EL (cell line): ENCODE measurements at regions not wholly inside any gene's neighbourhood (a gene's known extent, or its start where the extent isn't known, plus 50 kb on each side); places are given as distances from the start of the nearest gene placed in this dataset.

Source experiments
- DNase-seq: peaks from one replicate; pipeline ENCODE4 v3.0.0-alpha.2; 2016

DNA sequence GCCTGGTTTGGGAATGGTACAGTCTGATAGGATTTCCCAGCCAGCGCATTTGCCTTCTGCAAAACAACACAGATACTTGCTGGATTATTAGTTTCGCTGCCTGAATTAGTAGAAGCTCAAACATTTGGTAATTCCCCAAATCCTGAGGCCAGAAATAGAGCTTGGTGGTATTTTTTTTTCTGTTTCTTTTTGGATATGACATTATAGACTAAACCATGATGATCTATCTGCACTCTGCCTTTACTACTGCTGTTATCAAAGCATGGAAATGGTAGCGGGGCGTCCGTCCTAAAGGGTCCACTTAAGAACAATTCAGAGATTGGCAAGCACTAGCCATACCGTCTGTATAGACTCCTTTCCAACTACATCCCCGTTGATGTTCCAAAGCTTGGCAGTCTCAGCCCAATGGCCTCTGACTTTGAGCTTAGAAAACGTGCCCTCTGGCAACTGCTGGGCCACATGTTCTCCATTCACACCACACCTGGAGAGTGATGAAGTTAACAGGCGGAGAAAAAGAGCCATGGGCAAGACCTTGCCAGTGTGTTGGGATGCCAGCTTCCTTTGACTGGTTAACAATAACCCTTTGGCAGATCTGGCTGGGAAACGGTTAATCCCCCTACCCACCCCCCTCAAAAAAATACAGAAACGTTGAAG lies 241.0 kb upstream of the NR2F2 start:
- no peak for DNase-seq

DNA sequence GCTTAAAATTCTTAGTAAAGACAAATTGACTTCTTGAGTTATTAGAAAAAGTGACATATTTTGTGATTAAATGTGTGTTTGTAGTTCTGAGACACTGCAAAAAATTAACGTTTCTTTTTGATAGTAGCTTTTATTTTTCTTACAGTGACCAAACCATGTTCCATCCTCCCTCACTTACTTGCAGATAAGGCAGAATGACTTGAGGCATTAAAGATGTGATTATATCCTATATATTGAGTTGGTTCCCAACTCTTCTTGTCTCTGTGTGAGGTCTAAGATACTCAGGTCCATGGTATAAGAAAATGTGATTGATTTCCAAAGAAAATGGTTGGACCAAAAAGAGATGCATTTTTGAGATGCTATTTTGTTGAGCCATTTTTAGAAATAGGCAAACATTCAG lies 238.3 kb upstream of the NR2F2 start:
- no peak for DNase-seq

DNA sequence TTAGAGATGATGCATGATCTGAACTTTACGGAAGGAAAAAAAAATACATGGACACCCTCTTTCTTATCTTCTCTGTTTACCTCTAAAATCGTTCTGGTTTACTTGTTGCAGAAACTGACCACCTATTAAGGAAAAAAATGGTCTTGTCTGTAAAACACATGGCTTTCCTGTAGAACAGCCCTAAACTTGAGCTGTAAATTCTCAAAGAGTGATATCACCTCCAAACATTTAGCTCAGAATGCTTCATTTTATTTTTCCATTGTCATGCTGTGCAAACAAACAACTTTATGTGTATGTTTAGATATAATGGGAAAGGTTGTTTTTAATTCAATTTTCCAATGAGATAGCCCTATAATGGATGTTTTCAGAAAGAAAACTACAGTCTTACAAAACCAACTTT lies 237.4 kb upstream of the NR2F2 start:
- peak; percentile 16 for DNase-seq

DNA sequence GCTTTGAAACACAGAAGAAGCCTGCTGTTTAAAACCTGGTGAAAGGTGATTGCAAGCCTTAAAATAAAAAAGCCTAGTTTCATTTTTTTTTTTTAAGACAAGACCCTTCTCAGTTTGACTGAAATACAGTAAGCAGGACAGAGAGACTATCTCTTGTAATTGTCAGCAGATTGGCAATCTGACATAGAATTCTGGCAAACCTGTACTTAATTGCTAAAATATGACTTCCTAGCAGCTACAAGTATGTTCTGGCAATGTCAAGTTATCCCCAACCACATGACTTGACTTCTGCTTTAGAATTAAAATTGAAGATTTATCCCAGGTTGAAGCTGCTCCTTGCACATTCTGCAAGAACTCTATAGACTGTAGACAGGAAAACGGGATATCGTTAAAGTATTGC lies 232.8 kb upstream of the NR2F2 start:
- DNase-seq: no peak

DNA sequence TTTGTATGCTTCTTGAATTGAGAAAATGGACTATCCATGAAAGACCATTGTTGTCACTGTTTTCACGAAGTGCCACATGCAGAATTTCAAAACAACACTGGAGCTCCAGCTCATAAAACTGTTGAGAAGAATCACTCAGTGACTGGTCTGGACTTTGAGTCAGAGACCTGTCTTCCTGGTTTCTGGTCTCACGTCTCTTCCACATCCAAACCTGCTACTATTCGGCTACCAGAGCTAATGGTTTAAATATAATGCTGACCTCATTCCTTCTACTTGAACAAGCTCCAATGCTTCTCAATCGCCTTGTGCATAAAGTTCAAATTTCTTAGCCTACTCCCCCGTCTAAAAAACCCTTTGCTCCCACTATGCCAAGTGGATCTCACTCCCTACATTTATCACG lies 227.9 kb upstream of the NR2F2 start:
- no peak for DNase-seq

DNA sequence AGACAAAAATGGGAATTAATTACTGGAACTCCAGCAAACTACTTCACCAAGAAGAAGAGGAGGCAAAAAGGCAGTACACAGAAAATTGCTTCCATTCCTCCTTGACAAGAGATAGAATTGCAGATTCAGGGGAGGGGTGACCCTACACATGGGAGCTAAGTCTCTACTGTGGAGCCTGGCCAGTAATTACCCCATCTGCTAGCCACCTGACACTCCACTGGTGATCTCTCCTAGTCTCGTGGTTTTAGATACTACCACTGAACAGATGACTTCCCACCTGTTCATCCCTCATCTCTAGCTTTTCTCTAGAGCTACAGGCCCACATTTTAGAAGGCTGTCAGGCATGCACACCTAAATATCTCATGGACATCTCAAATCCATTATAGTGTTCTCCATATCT lies 224.3 kb upstream of the NR2F2 start:
- DNase-seq: no peak

DNA sequence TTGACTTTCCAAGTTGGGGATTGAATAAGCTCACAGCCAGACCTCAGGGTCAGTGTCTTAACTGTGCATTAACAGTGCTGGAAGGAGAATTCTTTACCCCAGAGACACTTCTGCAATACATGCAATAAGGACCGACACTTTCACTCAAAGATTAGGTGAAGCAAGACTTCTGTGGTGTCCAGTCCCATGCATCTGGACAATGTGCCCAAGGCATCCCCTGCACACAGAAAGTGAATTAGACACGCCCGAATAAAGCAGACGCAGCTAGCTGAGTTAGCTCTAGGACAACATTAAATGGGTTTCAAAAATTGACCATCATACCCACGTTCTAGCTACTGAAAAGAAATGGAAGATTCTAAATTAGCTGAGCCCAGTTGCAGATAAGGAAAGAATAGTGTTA lies 223.9 kb upstream of the NR2F2 start:
- no peak for DNase-seq

DNA sequence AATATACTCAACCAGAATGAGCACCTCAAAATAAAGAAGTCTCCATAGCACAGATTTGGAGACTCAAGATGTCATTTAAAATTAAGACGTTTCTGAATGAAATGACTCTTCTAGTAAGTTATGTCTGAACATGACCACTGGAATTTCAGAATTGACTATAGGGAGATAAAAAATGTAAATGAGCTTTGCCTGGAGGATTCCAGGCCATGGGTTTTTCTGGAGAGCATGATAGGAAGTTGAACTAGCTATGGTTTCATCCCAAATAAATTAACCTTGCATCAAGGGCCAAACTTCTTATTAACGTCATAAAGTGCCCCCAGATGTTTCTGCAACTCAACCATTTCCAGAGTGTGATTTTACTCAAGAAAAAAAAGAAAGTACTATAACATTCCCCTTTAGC lies 222.6 kb upstream of the NR2F2 start:
- peak; percentile 58 for DNase-seq

DNA sequence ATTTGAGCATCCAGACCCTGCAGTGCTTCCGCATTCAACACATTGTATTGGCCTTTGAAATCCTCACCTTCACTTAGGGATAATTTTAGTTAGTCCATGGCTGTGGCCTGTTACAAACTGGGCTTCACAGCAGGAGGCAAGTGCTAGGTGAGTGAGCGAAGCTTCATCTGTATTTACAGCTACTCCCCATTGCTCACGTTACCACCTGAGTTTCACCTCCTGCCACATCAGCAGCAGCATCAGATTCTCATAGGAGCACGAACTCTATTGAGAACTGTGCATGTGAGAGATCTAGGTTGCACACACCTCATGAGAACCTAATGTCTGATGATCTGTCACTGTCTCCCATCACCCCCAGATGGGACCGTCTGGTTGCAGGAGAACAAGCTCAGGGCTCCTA lies 222.1 kb upstream of the NR2F2 start:
- no peak for DNase-seq

DNA sequence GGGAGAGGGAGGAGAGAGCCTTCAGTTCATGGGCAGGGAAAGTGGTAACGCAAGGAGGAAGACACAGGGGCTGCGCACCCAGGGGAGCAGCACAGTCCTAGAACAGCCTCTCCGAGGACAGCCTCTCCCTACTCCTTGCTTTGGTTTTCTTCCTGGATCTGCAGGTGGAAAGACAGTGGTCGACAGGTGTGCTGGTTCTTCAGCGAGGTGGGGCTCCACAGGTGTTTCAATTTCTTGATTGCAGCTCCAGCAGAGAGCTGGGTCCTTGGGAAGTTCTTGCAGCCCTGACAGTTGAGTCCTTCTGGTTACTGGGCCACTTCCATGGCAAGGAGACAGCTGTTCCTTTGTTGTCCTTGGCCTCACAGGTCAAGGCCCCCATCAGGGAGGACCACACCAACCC lies 220.7 kb upstream of the NR2F2 start:
- no peak for DNase-seq

DNA sequence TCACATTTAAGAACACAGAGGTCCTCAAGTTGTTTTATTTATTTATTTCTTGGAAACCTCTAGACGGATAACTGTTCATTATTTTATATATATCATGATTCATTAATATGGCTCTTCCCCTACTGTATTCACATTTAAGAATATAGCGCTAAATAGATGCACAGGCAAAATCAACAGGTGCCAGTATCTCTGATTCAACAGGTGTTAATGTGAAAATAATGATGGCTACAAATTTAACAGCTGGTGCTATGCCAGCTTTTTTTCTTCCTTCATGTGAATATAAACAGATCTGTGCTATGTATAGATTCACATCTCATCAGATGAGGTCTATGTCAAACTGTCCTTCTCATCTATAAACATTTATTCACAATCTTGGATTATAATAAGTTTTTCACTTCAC lies 218.5 kb upstream of the NR2F2 start:
- no peak for DNase-seq

DNA sequence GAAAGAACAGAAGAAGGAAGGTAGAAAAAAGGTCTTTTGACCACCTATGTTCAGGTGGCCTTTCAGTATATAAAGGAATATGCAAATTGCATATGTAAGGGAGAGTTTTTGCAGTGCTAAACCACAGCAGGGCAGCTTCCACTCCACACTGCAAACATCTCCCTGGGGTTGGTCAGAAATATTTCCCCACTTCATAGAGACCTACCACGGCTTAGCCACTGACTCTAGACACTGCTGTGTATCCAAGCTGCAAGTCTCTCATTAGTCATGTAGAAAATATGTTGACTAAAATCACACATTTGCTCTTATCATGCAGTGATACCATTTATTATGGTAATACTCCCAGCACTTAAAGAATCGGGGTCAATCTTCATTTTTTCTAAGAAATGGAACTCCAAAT lies 214.9 kb upstream of the NR2F2 start:
- DNase-seq: peak; percentile 81

DNA sequence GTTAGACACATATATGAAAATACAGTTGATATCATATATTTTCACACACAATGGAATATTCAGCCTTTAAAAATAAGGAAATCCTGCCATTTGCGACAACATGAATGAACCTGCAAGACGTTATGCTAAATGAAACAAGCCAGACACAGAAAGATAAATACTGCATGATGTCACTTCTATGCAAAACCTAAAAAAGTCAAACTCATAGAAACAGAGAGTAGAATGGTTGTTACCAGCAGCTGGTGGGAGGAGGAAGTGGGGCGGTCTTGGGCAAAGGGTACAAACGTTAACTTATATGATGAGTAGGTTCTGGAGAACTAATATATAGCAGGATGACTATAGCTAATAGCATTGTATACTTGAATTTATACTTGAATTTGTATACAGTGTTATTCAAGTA lies 213.2 kb upstream of the NR2F2 start:
- no peak for DNase-seq

DNA sequence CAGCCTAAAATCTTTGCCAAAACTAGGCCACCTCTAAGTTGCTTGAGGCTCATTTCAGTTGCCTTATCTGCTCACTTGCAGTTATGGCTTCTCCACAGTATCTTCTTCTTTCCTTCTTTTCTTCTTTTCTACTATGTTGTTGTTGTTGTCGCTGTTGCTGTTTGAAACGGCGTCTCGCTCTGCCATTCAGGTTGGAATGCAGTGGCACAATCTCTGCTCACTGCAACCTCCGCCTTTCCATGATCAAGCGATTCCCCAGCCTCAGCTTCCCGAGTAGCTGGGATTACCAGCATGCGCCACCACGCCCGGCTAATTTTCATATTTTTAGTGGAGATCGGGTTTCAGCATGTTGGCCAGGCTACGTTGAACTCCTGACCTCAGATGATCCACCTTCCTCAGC lies 210.8 kb upstream of the NR2F2 start:
- DNase-seq: no peak

DNA sequence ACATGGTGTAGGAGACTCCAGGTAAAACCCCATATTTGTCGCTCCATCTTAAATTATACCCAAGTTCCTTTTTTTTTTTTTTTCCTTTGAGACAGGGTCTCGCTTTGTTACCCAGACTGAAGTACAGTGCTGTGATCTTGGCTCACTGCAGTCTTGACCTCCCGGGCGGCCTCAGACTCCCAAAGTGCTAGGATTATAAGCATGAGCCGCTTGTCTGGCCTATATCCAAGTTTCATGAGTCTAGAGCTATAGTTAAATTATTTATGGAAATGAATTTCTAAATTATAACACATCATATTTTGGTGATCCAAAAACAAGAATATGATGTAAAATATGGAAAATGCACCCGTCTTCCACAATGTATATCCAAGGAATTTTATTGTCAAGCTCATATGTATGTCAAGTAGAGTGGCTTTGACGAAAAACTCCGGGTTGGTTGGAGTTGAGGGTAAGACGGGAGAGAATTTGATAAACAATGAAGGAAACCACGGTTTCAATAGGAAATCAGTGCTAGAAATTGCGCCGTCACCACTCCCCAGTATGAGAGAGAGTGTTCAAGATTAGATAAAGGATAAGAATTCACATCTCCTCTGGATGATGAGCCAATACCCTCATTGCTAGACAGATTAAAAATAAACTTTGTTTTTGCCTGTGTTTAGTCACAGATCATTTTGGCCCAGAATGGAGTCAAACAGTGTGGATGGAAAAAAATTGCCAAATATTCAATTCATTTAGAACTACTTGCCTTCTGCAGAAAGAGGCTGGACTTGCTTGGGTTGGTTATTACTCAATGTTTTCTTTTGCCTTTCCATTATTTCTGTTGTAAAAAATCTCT lies 209.2 kb upstream of the NR2F2 start:
- DNase-seq: peak; percentile 8

DNA sequence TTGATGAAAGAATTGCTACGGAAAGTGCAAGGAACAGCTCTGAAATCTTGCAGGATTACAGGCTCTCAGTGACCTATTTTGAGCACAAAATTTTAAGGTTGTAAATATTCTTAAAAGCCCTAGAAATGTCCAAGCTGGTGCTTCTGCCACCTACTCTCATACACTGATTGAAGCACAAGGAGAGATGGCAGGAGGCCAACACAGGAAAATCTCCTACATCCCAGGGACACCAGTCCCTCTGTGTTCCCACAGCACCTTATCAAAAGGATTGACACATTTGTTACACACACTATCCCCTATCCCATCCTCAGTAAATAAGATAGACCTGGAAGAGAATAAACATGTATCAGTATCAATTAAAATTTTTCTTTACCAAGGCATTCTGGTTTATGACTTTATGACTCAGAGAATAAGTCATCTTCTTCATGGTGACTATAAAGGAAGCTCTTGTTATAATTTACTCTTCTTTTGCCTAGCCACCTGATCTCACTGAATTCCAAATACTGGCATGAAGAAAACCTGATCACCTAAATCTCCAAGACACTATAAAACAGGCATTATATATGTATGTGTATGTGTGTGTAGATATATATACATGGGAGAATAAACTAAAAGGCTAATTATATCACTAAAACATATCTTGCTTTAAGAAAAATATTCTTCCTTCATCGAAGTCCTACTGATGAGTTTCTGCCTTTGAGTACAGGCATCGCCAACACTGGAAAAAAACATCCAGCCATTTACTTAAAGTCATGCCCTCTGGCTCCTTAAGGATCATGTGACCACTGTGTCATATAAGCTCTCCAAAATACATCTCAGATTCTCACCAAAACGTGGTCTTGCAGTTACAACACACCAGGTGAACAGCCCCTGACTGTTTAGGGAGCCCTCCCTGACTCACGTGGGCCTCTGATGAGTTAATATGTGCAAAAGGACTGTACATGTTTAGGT lies 208.1 kb upstream of the NR2F2 start:
- peak; percentile 50 for DNase-seq

DNA sequence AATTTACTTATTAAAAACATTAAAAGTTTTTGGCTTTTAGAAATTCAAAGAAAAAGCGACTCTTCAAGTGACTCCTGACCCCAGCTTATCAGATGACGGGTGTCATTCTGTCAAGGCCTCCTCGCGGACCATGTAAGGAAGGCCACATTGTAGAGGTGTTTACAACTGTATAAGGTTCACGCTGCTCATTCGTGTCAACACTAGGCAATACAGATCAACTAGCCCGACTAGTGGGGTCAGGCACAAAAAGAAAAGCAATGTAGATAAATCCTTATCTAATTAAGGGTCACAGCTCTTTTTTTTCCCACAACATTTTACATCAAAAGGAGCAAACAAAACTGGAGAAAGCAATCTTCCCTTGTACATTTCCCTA lies 207.5 kb upstream of the NR2F2 start:
- no peak for DNase-seq

DNA sequence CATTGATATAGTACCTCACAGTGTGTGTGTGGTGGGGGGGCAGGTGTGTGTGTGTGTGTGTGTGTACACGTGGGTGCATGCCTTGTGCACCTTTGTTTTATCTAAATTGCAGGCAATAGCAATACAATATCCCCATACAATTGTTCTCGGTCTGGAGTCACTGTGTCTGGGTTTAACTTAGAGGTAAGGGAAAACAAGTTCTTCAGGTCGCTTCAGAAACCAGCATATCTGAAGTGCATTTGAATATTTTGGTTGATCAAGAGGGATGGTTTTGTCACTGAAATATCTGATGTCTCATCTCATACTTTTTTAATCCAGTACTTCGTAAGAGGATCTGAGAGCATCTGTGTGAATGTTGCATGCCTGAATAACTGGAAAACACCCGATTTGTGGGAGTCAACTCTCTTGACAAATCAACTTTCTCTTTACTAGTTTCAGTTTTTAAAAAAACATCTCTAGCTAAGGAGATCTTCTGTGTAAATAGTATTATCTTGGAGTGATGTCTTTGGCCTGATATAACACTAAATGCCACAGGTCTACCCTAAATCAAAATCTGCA lies 206.8 kb upstream of the NR2F2 start:
- DNase-seq: no peak

DNA sequence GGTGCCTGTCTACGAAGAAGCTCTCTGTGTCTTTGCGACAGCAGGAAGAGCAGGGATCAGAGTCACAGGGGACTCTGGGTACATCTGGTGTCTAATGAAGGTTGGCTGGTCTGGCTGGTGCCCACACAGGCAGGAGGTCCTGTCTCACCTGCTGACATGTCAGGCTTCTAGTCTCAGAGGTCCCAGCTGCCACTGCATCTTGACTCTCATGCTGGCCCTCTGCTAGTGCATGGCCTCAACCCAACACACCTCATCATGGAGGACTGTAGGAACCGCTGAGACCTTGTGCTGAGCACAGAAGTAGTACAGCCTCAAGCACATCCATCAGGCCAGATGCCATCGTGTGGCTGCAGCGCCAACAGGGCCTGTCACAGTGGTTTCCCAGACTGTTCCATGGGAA lies 206.1 kb upstream of the NR2F2 start:
- DNase-seq: no peak

DNA sequence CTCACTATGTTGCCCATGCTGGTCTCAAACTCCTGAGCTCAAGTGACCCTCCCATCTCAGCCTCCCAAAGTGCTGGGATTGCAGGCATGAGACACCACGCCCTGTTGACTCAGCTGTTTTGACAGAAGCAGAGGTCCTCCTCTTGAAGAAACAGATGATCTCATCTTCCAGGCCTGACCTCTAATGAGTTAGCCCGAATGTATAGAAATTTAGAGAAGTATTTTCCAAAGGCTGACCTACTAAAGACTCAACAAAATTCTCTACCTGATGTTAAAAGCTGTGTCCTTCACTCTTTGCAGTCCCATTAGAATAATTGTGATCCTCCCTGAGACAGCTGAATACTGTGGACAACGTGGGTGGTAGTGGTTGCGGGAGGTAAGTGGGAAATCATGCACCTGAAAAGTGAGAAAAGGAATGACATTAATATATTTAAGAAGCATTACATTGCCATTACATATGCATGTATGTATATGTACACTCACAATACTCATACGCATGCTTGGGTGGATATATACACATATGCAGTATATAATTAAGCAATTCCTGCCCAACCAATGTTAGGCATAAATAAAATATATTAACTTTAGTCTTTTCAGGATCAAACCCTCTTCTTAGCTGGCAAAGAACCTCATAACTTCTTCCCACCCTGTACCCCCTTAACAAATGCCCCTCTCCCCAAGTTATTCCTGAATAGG lies 204.6 kb upstream of the NR2F2 start:
- peak; percentile 75 for DNase-seq

DNA sequence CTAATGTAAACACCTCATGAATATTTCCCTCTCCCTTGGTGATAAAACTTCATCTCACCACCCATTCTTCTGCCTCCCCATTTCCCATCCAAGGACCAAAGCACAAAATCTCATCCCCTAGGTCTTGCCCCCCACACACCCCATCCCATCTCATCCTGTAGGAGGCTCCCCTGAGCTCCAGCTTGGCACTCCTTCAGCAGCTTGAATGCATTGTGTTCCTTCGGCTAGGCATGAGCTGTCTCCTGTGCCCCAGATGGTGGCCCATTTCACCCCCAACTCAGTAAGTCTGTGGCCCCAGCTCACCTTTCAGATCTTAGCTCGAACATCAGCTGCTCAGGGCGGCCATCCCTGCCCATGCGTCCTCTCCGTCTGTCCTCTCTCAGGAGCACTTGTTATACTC lies 203.6 kb upstream of the NR2F2 start:
- no peak for DNase-seq

DNA sequence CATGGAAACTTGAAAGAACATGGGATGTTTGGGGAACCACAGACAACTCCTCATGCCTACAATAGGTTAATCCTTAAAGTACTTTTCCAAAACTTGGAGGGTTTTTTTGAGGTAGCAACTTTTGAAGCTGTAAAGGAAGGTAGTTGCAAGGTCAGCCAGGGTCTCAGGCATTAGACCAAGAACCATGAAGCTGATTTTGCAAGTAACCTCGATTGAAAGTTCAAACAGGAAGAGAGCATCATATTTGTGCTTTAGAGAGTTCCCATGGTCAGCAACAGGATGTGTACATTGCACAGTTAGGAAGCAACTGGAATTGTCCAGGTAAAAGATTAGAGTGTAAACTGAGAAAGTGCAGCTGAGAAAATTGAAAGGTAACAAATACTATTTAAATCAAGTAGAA lies 199.8 kb upstream of the NR2F2 start:
- no peak for DNase-seq

DNA sequence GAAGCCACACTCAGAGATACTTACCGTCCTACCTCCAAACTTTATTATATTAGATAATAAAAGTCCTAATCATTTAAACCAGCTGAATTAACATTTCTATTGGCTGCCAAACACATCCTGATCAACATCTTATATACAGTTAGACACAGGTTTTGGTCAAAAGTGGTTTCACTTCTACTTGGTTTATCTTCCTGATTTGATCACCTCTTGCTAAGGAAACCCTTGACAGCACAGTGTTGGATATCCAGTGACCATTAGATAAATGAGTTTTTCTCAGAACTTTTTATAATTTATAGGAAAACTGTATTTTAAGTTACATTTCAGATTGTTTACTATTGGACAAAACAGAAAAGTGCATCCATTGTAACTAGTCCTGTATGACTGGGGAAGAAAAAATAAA lies 198.4 kb upstream of the NR2F2 start:
- no peak for DNase-seq
